ENCODE measurements at regions not wholly inside any gene's neighbourhood (a gene's known extent, or its start where the extent isn't known, plus 50 kb on each side); places are given as distances from the start of the nearest gene placed in this dataset.

- intact Hi-C loops (cut with micrococcal nuclease) = no loop called here
Observed at GRCh38 chr4:177921715-177922114, 479.5 kb upstream of the AGA start.

GRCh38 chr4:177923888-177924287 lies 481.7 kb upstream of the AGA start:
- Histone ChIP-seq H2AFZ (ENCODE audit: insufficient read depth, low read depth, low read length, poor library complexity, severe bottlenecking) (no peak overlapping the region), H3K27ac (ENCODE audit: low read depth in 1 of 2, low read length in 2 of 2) (no peak overlapping the region), H3K9me3 (replicated peaks in 1 of 2; ENCODE audit: control insufficient read depth in 1 of 2, insufficient read depth in 1 of 2, low read length in 2 of 2) (peaks cover 6 to 8% of the 10 kb centered on the region in 2 donors), H3K36me3 (replicated peaks in 1 of 2; ENCODE audit: control insufficient read depth in 1 of 2, insufficient read depth in 2 of 2, low read length in 2 of 2) (no peaks in the 10 kb centered on the region), H3K4me2 (replicated peaks; ENCODE audit: extremely low read depth, low read length, poor library complexity, severe bottlenecking) (no peak overlapping the region), H3K4me1 (ENCODE audit: control insufficient read depth in 1 of 2, insufficient read depth in 2 of 2, low read length in 2 of 2) (no peaks in the 10 kb centered on the region), H3K9ac (ENCODE audit: insufficient read depth, low read length, poor library complexity, severe bottlenecking) (no peak overlapping the region), H3K79me2 (ENCODE audit: insufficient read depth, low read length) (no peaks in the 10 kb centered on the region), H3K27me3 (ENCODE audit: control insufficient read depth in 2 of 2, insufficient read depth in 2 of 2, low read length in 2 of 2) (no peaks in the 10 kb centered on the region), H3K4me3 (replicated peaks in 1 of 3; ENCODE audit: low read depth in 2 of 3, low read length in 3 of 3) (no peak overlapping the region), H4K20me1 (ENCODE audit: insufficient read depth, low read length) (no peaks in the 10 kb centered on the region)
- no peak for DNase-seq
- Mint-ChIP-seq H3K4me3 (no peak overlapping the region), H3K27ac (no peak overlapping the region), H3K9me3 (peaks cover 0 to 10% (median 4%) of the 10 kb centered on the region in 7 donors), H3K4me1 (no peaks in the 10 kb centered on the region), H3K36me3 (no peaks in the 10 kb centered on the region), H3K27me3 (ENCODE audit: low read depth in 3 of 3) (peaks cover 0 to 2% (median 0%) of the 10 kb centered on the region in 3 donors)
- no peak for TF ChIP-seq CTCF (IDR thresholded peaks at IDR 0.05)
- intact Hi-C loops (cut with micrococcal nuclease) = no loop called here

More at GRCh38 chr4:177921715-177922114, 479.5 kb upstream of the AGA start:
- Mint-ChIP-seq H3K27ac (no peak overlapping the region), H3K36me3 (no peaks in the 10 kb centered on the region), H3K9me3 (peaks cover 1 to 11% (median 3%) of the 10 kb centered on the region in 7 donors), H3K27me3 (ENCODE audit: low read depth in 3 of 3) (peaks cover 0 to 2% (median 0%) of the 10 kb centered on the region in 3 donors), H3K4me1 (no peaks in the 10 kb centered on the region), H3K4me3 (no peak overlapping the region)
- Histone ChIP-seq H3K79me2 (ENCODE audit: insufficient read depth, low read length) (no peaks in the 10 kb centered on the region), H3K4me3 (replicated peaks in 1 of 3; ENCODE audit: low read depth in 2 of 3, low read length in 3 of 3) (no peak overlapping the region), H3K36me3 (replicated peaks in 1 of 2; ENCODE audit: control insufficient read depth in 1 of 2, insufficient read depth in 2 of 2, low read length in 2 of 2) (no peaks in the 10 kb centered on the region), H3K9ac (ENCODE audit: insufficient read depth, low read length, poor library complexity, severe bottlenecking) (no peak overlapping the region), H3K4me1 (ENCODE audit: control insufficient read depth in 1 of 2, insufficient read depth in 2 of 2, low read length in 2 of 2) (no peaks in the 10 kb centered on the region), H3K27me3 (ENCODE audit: control insufficient read depth in 2 of 2, insufficient read depth in 2 of 2, low read length in 2 of 2) (no peaks in the 10 kb centered on the region), H3K27ac (ENCODE audit: low read depth in 1 of 2, low read length in 2 of 2) (no peak overlapping the region), H3K9me3 (replicated peaks in 1 of 2; ENCODE audit: control insufficient read depth in 1 of 2, insufficient read depth in 1 of 2, low read length in 2 of 2) (peaks cover 0 to 6% of the 10 kb centered on the region in 2 donors), H2AFZ (ENCODE audit: insufficient read depth, low read depth, low read length, poor library complexity, severe bottlenecking) (no peak overlapping the region), H4K20me1 (ENCODE audit: insufficient read depth, low read length) (no peaks in the 10 kb centered on the region), H3K4me2 (replicated peaks; ENCODE audit: extremely low read depth, low read length, poor library complexity, severe bottlenecking) (no peak overlapping the region)
- no peak for DNase-seq
- WGBS (ENCODE audit: insufficient coverage) = no CpG with 5 or more reads among the region's 1 CpG
- no peak for TF ChIP-seq CTCF (IDR thresholded peaks at IDR 0.05)

Measured in CD14-positive monocyte (primary cell).